ENCODE measurements at regions not wholly inside any gene's neighbourhood (a gene's known extent, or its start where the extent isn't known, plus 50 kb on each side); places are given as distances from the start of the nearest gene placed in this dataset.

DNA sequence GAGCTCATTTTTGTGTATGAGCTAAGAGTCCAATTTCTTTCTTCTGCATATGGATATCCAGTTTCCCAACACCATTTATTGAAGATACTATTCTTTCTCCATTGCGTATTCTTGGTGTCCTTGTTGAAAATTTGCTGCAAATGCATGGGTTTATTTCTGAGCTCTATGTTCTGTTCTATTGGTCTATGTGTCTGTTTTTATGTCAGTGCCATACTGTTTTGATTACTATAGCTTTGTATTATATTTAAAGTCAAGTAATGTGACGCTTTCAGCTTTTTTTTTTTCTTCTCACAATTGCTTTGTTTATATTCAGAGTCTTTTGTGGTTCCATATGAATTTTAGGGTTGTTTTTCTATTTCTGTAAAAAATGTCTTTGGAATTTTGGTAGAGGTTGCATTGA lies 247.1 kb upstream of the TBX3 start:
- Histone ChIP-seq H3K27ac (no peak overlapping the region), H3K4me3 (no peak overlapping the region), H3K9me3 (no peaks in the 10 kb centered on the region), H3K27me3 (no peaks in the 10 kb centered on the region), H3K36me3 (no peaks in the 10 kb centered on the region), H3K4me1 (no peaks in the 10 kb centered on the region)
- WGBS (ENCODE audit: insufficient coverage, low coverage, low lambda C conversion rate, missing lambda C conversion rate) = 79% methylated on average over 2 of the region's 2 CpGs
- intact Hi-C loops (cut with DNase I) = no loop called here
- DNase-seq (no peak), ATAC-seq (no peak)
- TF ChIP-seq, protein P1, sequence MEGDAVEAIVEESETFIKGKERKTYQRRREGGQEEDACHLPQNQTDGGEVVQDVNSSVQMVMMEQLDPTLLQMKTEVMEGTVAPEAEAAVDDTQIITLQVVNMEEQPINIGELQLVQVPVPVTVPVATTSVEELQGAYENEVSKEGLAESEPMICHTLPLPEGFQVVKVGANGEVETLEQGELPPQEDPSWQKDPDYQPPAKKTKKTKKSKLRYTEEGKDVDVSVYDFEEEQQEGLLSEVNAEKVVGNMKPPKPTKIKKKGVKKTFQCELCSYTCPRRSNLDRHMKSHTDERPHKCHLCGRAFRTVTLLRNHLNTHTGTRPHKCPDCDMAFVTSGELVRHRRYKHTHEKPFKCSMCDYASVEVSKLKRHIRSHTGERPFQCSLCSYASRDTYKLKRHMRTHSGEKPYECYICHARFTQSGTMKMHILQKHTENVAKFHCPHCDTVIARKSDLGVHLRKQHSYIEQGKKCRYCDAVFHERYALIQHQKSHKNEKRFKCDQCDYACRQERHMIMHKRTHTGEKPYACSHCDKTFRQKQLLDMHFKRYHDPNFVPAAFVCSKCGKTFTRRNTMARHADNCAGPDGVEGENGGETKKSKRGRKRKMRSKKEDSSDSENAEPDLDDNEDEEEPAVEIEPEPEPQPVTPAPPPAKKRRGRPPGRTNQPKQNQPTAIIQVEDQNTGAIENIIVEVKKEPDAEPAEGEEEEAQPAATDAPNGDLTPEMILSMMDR (IDR thresholded peaks at IDR 0.05) = no peak
- TF ChIP-seq POLR2A (IDR thresholded peaks at IDR 0.05) = no peak

DNA sequence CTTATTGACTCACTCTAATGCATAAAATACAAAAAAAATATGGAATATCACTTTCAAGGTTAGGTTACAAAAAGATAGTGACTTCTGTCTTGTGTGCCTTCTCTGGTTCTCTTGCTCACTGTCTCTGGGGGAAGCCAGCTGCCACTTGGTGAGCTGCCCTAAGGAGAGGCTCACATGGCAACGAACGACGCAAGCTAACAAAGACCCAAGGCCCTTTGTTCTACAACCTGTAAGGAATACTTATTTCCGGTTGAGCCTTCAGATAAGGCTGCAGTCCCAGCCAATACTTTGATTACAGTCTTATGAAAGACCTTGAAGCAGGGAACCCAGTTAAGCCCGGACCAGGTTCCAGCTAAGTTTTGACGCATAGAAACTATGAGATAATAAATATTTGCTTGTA lies 242.4 kb upstream of the TBX3 start:
- intact Hi-C loops (cut with DNase I) = no loop called here
- no peaks in the 10 kb centered on the region for H3K27me3 ChIP-seq
- H3K4me3 ChIP-seq = no peak overlapping the region
- WGBS (ENCODE audit: insufficient coverage, low coverage, low lambda C conversion rate, missing lambda C conversion rate) = 77% methylated on average over 4 of the region's 6 CpGs
- no peak for DNase-seq
- peaks cover 0 to 9% (median 0%) of the 10 kb centered on the region in 4 donors for H3K4me1 ChIP-seq
- TF ChIP-seq, protein P1 (IDR thresholded peaks at IDR 0.05) = no peak
- no peak for TF ChIP-seq POLR2A (IDR thresholded peaks at IDR 0.05)
- H3K27ac ChIP-seq = no peak overlapping the region
- H3K36me3 ChIP-seq = no peaks in the 10 kb centered on the region
- no peaks in the 10 kb centered on the region for H3K9me3 ChIP-seq
- no peak for ATAC-seq

DNA sequence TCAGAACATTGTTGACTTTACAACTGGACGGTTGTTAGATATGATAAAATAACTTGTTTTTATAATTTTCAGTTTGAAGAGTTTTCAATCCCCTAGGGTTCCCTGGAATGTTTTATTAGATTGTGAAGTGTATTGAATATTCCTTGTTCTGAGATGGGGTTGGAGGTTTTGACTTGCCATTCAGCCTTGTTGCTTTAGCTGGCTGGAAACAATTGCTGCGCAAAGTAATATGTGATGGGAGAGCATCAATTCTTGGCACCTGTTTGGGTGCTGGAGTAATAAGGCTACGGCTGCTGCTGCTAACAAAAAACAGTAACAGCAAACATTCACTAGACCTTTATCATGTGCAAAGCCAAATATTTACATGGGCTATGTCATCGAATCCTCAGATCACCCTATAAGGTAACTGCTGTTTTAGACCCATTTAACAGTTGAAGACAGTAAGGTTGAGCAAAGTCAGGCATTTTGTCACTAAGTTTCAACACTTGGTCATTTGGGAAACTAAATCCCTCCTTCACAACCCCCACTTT lies 241.0 kb upstream of the TBX3 start:
- Histone ChIP-seq H3K27ac (no peak overlapping the region), H3K36me3 (no peaks in the 10 kb centered on the region), H3K9me3 (no peaks in the 10 kb centered on the region), H3K4me3 (no peak overlapping the region), H3K27me3 (no peaks in the 10 kb centered on the region), H3K4me1 (peaks cover 0 to 9% (median 0%) of the 10 kb centered on the region in 4 donors)
- ATAC-seq (peak in 1 of 4 donors; percentile 68), DNase-seq (no peak)
- 34% methylated on average over 3 of the region's 4 CpGs for WGBS (ENCODE audit: insufficient coverage, low coverage, low lambda C conversion rate, missing lambda C conversion rate)
- intact Hi-C loops (cut with DNase I) = no loop called here
- TF ChIP-seq POLR2A (IDR thresholded peaks at IDR 0.05) = no peak
- TF ChIP-seq, protein P1 (IDR thresholded peaks at IDR 0.05) = no peak

DNA sequence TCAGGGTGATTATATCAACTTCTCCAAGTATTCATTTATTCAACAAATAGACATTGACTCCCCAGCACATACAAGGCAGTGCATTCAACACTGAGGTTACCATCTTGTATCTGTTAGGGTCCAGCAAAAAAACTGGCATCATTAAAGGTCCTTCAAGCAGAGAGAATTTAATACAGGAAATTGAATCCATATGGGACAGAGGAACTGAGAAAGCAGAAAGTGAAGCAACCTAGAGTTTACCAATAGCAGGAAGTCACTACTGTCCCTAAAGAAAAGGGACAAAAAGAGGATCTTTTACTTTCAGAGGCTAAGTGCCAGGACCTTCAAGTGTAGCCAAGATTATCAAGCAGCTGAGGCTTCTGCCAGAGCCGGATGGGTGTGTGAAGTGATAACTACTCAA lies 237.8 kb upstream of the TBX3 start:
- Histone ChIP-seq H3K27ac (no peak overlapping the region), H3K27me3 (no peaks in the 10 kb centered on the region), H3K4me1 (peaks cover 0 to 9% (median 0%) of the 10 kb centered on the region in 4 donors), H3K4me3 (no peak overlapping the region), H3K36me3 (no peaks in the 10 kb centered on the region), H3K9me3 (no peaks in the 10 kb centered on the region)
- TF ChIP-seq, protein P1 (IDR thresholded peaks at IDR 0.05) = no peak
- no peak for TF ChIP-seq POLR2A (IDR thresholded peaks at IDR 0.05)
- intact Hi-C loops (cut with DNase I) = no loop called here
- no peak for ATAC-seq
- WGBS (ENCODE audit: insufficient coverage, low coverage, low lambda C conversion rate, missing lambda C conversion rate) = 82% methylated on average over 1 of the region's 1 CpG
- no peak for DNase-seq
